Stomach (tissue), 4 donors: ENCODE measurements at regions not wholly inside any gene's neighbourhood (a gene's known extent, or its start where the extent isn't known, plus 50 kb on each side); places are given as distances from the start of the nearest gene placed in this dataset.
"Not testable (repeated sequence)": the region's sequence is repeated elsewhere in the genome, so short reads cannot be mapped to it uniquely, and the experiment has no call there.

ENCODE experiments used
- CTCF ChIP-seq, 7 experiments: fragments of 450-650 bp in 4 of 7; fragments of 200-600 bp in 3 of 7; sonication (generic) in 3 of 7; IDR thresholded peaks; one replicate each; pipeline ENCODE4 v1.5.1; 2016 to 2019; ENCODE audit warnings: antibody characterized with exemption in 7 of 7, control low read depth in 2 of 7, mild to moderate bottlenecking in 1 of 7
- EP300 ChIP-seq: sonication (generic); formaldehyde crosslinking; IDR thresholded peaks from one replicate; pipeline ENCODE4 v1.6.1; 2017; ENCODE audit warnings: antibody characterized with exemption
- POLR2A ChIP-seq, 4 donors: fragments of 450-650 bp; IDR thresholded peaks; one replicate each; pipeline ENCODE4 v1.6.1; 2016; ENCODE audit warnings: antibody characterized with exemption in 4 of 4, control low read depth in 2 of 4, mild to moderate bottlenecking in 1 of 4, moderate library complexity in 1 of 4
- POLR2AphosphoS5 ChIP-seq, 3 donors: sonication (generic); formaldehyde crosslinking; IDR thresholded peaks; one replicate each; pipeline ENCODE4 v1.6.1; 2016; ENCODE audit warnings: antibody characterized with exemption in 3 of 3

DNA sequence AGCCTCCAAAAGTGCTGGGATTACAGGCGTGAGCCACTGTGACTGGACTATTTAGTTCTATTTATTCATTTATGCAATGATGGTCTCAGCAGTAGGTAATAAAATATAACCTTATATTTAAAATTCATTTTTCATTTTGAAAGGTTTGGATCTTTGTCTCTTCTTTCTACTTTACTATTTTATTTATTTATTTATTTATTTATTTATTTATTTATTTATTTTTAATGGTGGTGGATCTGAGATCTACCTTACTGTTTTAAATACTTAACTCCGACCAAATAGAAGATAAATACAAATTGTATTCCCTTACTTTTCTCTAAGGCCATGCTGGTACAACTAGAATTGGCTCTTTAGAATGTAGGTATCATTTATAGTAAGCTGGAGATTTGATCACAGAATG, 159.9 kb upstream of the NBPF19 start:
- not testable (repeated sequence) for TF ChIP-seq CTCF (IDR thresholded peaks at IDR 0.05); POLR2AphosphoS5 (IDR thresholded peaks at IDR 0.05); POLR2A (IDR thresholded peaks at IDR 0.05); EP300
